ENCODE measurements at regions not wholly inside any gene's neighbourhood (a gene's known extent, or its start where the extent isn't known, plus 50 kb on each side); places are given as distances from the start of the nearest gene placed in this dataset.

GRCh38 chr9:119941091-119941490 lies 571.9 kb upstream of the BRINP1 start:
- TF ChIP-seq RELA (CRISPR knock-in tag; IDR thresholded peaks at IDR 0.05; ENCODE audit: borderline replicate concordance) (no peak), CTCF (IDR thresholded peaks at IDR 0.05) (no peak), JUN (CRISPR knock-in tag; IDR thresholded peaks at IDR 0.05) (no peak), OVOL2 (CRISPR knock-in tag; IDR thresholded peaks at IDR 0.05; ENCODE audit: borderline replicate concordance) (no peak), E2F5 (CRISPR knock-in tag; IDR thresholded peaks at IDR 0.05) (no peak)
- TF ChIP-seq, protein P1, sequence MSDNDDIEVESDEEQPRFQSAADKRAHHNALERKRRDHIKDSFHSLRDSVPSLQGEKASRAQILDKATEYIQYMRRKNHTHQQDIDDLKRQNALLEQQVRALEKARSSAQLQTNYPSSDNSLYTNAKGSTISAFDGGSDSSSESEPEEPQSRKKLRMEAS (CRISPR knock-in tag; IDR thresholded peaks at IDR 0.05) = no peak
- TF ChIP-seq, protein P2, sequence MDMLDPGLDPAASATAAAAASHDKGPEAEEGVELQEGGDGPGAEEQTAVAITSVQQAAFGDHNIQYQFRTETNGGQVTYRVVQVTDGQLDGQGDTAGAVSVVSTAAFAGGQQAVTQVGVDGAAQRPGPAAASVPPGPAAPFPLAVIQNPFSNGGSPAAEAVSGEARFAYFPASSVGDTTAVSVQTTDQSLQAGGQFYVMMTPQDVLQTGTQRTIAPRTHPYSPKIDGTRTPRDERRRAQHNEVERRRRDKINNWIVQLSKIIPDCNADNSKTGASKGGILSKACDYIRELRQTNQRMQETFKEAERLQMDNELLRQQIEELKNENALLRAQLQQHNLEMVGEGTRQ (CRISPR knock-in tag; IDR thresholded peaks at IDR 0.05) = no peak
- TF ChIP-seq, protein P3, sequence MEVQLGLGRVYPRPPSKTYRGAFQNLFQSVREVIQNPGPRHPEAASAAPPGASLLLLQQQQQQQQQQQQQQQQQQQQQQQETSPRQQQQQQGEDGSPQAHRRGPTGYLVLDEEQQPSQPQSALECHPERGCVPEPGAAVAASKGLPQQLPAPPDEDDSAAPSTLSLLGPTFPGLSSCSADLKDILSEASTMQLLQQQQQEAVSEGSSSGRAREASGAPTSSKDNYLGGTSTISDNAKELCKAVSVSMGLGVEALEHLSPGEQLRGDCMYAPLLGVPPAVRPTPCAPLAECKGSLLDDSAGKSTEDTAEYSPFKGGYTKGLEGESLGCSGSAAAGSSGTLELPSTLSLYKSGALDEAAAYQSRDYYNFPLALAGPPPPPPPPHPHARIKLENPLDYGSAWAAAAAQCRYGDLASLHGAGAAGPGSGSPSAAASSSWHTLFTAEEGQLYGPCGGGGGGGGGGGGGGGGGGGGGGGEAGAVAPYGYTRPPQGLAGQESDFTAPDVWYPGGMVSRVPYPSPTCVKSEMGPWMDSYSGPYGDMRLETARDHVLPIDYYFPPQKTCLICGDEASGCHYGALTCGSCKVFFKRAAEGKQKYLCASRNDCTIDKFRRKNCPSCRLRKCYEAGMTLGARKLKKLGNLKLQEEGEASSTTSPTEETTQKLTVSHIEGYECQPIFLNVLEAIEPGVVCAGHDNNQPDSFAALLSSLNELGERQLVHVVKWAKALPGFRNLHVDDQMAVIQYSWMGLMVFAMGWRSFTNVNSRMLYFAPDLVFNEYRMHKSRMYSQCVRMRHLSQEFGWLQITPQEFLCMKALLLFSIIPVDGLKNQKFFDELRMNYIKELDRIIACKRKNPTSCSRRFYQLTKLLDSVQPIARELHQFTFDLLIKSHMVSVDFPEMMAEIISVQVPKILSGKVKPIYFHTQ (CRISPR knock-in tag; IDR thresholded peaks at IDR 0.05) = no peak
- TF ChIP-seq, protein P4, sequence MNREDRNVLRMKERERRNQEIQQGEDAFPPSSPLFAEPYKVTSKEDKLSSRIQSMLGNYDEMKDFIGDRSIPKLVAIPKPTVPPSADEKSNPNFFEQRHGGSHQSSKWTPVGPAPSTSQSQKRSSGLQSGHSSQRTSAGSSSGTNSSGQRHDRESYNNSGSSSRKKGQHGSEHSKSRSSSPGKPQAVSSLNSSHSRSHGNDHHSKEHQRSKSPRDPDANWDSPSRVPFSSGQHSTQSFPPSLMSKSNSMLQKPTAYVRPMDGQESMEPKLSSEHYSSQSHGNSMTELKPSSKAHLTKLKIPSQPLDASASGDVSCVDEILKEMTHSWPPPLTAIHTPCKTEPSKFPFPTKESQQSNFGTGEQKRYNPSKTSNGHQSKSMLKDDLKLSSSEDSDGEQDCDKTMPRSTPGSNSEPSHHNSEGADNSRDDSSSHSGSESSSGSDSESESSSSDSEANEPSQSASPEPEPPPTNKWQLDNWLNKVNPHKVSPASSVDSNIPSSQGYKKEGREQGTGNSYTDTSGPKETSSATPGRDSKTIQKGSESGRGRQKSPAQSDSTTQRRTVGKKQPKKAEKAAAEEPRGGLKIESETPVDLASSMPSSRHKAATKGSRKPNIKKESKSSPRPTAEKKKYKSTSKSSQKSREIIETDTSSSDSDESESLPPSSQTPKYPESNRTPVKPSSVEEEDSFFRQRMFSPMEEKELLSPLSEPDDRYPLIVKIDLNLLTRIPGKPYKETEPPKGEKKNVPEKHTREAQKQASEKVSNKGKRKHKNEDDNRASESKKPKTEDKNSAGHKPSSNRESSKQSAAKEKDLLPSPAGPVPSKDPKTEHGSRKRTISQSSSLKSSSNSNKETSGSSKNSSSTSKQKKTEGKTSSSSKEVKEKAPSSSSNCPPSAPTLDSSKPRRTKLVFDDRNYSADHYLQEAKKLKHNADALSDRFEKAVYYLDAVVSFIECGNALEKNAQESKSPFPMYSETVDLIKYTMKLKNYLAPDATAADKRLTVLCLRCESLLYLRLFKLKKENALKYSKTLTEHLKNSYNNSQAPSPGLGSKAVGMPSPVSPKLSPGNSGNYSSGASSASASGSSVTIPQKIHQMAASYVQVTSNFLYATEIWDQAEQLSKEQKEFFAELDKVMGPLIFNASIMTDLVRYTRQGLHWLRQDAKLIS (CRISPR knock-in tag; IDR thresholded peaks at IDR 0.05; ENCODE audit: borderline replicate concordance) = no peak
